SIG-M5 (cell line): ENCODE measurements at regions not wholly inside any gene's neighbourhood (a gene's known extent, or its start where the extent isn't known, plus 50 kb on each side); places are given as distances from the start of the nearest gene placed in this dataset.
A peak's percentile ranks its signal among the peaks of the same experiment; 100 is the strongest.
"Not testable (repeated sequence)": the region's sequence is repeated elsewhere in the genome, so short reads cannot be mapped to it uniquely, and the experiment has no call there.

Experiments used
- DNase-seq: peaks from one replicate; lab custom pipeline; 2025; lab: John Stamatoyannopoulos, UW

- no peak for DNase-seq
Measured at GRCh38 chr6:43934803-43935602, 165.0 kb downstream of the VEGFA start.

- no peak for DNase-seq
Measured at GRCh38 chr6:43934183-43934802, 164.3 kb downstream of the VEGFA start.

GRCh38 chr6:43933148-43933885, 163.3 kb downstream of the VEGFA start:
- DNase-seq, result no peak

GRCh38 chr6:43932259-43933147, 162.5 kb downstream of the VEGFA start:
- no peak for DNase-seq

GRCh38 chr6:43931201-43931600, 161.2 kb downstream of the VEGFA start:
- DNase-seq, result no peak

- DNase-seq, result no peak
Measured at GRCh38 chr6:43930440-43931154, 160.6 kb downstream of the VEGFA start.

GRCh38 chr6:43929511-43929910, 159.5 kb downstream of the VEGFA start:
- no peak for DNase-seq

- no peak for DNase-seq
Measured at GRCh38 chr6:43927532-43928210, 157.7 kb downstream of the VEGFA start.

- peak; percentile 55 for DNase-seq
Measured at GRCh38 chr6:43926634-43927531, 156.9 kb downstream of the VEGFA start.

GRCh38 chr6:43925636-43926139, 155.7 kb downstream of the VEGFA start:
- DNase-seq, result not testable (repeated sequence)

GRCh38 chr6:43924222-43924702, 154.3 kb downstream of the VEGFA start:
- no peak for DNase-seq

GRCh38 chr6:43923376-43924221, 153.6 kb downstream of the VEGFA start:
- DNase-seq, result no peak

GRCh38 chr6:43922426-43923375, 152.7 kb downstream of the VEGFA start:
- no peak for DNase-seq

- DNase-seq, result no peak
Measured at GRCh38 chr6:43921548-43922425, 151.8 kb downstream of the VEGFA start.

GRCh38 chr6:43921039-43921438, 151.0 kb downstream of the VEGFA start:
- no peak for DNase-seq

GRCh38 chr6:43919774-43920173, 149.8 kb downstream of the VEGFA start:
- DNase-seq, result no peak
